SK-N-SH (cell line): ENCODE measurements at regions not wholly inside any gene's neighbourhood (a gene's known extent, or its start where the extent isn't known, plus 50 kb on each side); places are given as distances from the start of the nearest gene placed in this dataset.

Source experiments
- CTCF ChIA-PET: fragments of 300-600, 350-600 bp; formaldehyde crosslinking; extraction: SDS; loops from one replicate; lab custom pipeline; 2021; lab: Yijun Ruan, JAX
- POLR2A ChIA-PET: fragments of 350-600 bp; sonication (Branson Sonifier 250); formaldehyde crosslinking; extraction: SDS; loops from one replicate; lab custom pipeline; 2020; ENCODE audit warnings: antibody characterized with exemption, inconsistent platforms; lab: Yijun Ruan, JAX
- DNase-seq: peaks from one replicate; pipeline ENCODE4 v3.0.0; 2012
- H2AFZ ChIP-seq: fragments of 200-600 bp; sonication (generic); 2 replicates; pipeline ENCODE4 v1.8.1; 2016; ENCODE audit warnings: antibody characterized with exemption, mild to moderate bottlenecking, low read depth
- H3F3A ChIP-seq: fragments of 200-600 bp; sonication (generic); replicated peaks from 2 replicates; pipeline ENCODE3; 2016; ENCODE audit warnings: antibody characterized with exemption, mild to moderate bottlenecking; ENCODE audit not compliant: insufficient read depth
- H3K27ac ChIP-seq, 2 experiments: fragments of 200-500 bp in 1 of 2; fragments of 200-600 bp in 1 of 2; sonication (Bioruptor generic) in 1 of 2; sonication (generic), shearing (Covaris generic) in 1 of 2; 2 replicates each; pipeline versions ENCODE4 v1.5.1 to v1.6.1; 2014 to 2016; ENCODE audit warnings: low read depth in 2 of 2, inconsistent platforms in 1 of 2, low read length in 1 of 2, mild to moderate bottlenecking in 1 of 2, mixed read lengths in 1 of 2
- H3K27me3 ChIP-seq: fragments of 200-600 bp; sonication (generic), shearing (Covaris generic); 2 replicates; pipeline ENCODE4 v1.6.1; 2016; ENCODE audit warnings: mixed run types; ENCODE audit not compliant: insufficient read depth
- H3K36me3 ChIP-seq, 2 experiments: fragments of 200-500 bp in 1 of 2; fragments of 200-600 bp in 1 of 2; sonication (Bioruptor generic) in 1 of 2; sonication (generic) in 1 of 2; replicated peaks in 1 of 2; 2 replicates each; pipeline versions ENCODE3 to v1.5.1; 2014 to 2016; ENCODE audit warnings: low read length in 1 of 2, mild to moderate bottlenecking in 1 of 2; ENCODE audit not compliant: insufficient read depth in 2 of 2, control insufficient read depth in 1 of 2
- H3K4me1 ChIP-seq, 2 experiments: fragments of 200-500 bp in 1 of 2; fragments of 200-600 bp in 1 of 2; sonication (Bioruptor generic) in 1 of 2; sonication (generic), shearing (Covaris generic) in 1 of 2; 2 replicates each; pipeline versions ENCODE4 v1.5.1 to v1.6.1; 2014 to 2016; ENCODE audit warnings: low read depth in 1 of 2, low read length in 1 of 2, mixed run types in 1 of 2; ENCODE audit not compliant: insufficient read depth in 2 of 2, control insufficient read depth in 1 of 2
- H3K4me2 ChIP-seq: fragments of 200-600 bp; sonication (generic), shearing (Covaris generic); 2 replicates; pipeline ENCODE4 v1.6.1; 2017; ENCODE audit warnings: mixed run types
- H3K4me3 ChIP-seq, 2 experiments: fragments of 200-500 bp in 1 of 2; fragments of 200-600 bp in 1 of 2; sonication (Bioruptor generic) in 1 of 2; sonication (generic), shearing (Covaris generic) in 1 of 2; 2 replicates each; pipeline versions ENCODE4 v1.5.1 to v1.8.1; 2014 to 2016; ENCODE audit warnings: low read depth in 2 of 2, inconsistent platforms in 1 of 2, low read length in 1 of 2, mild to moderate bottlenecking in 1 of 2, mixed read lengths in 1 of 2, moderate library complexity in 1 of 2
- H3K79me2 ChIP-seq: fragments of 200-600 bp; sonication (generic); 2 replicates; pipeline ENCODE4 v1.8.1; 2017; ENCODE audit warnings: mild to moderate bottlenecking; ENCODE audit not compliant: insufficient read depth
- H3K9ac ChIP-seq: fragments of 200-600 bp; sonication (generic); 2 replicates; pipeline ENCODE4 v1.6.1; 2017; ENCODE audit warnings: mixed run types
- H3K9me2 ChIP-seq: fragments of 200-600 bp; sonication (generic); 2 replicates; pipeline ENCODE4 v1.6.1; 2017; ENCODE audit warnings: mixed run types
- H3K9me3 ChIP-seq: fragments of 200-600 bp; sonication (generic); 2 replicates; pipeline ENCODE4 v1.6.1; 2017; ENCODE audit warnings: mixed run types, mild to moderate bottlenecking, moderate library complexity
- H4K20me1 ChIP-seq: fragments of 200-600 bp; sonication (generic); 2 replicates; pipeline ENCODE4 v1.6.1; 2017; ENCODE audit warnings: mild to moderate bottlenecking, mixed run types; ENCODE audit not compliant: insufficient read depth
- CHD2 ChIP-seq: fragments of 150-350 bp; IDR thresholded peaks from 2 replicates; pipeline ENCODE4 v1.6.1; 2018; ENCODE audit warnings: low read length; ENCODE audit not compliant: partially characterized antibody
- EP300 ChIP-seq, 2 experiments: IDR thresholded peaks; 2 replicates each; pipeline versions ENCODE4 v1.4.0 to v1.6.1; 2012; ENCODE audit warnings: borderline replicate concordance in 1 of 2, low read depth in 1 of 2, low read length in 1 of 2
- EZH2phosphoT487 ChIP-seq: fragments of 200-600 bp; sonication (generic); IDR thresholded peaks from 2 replicates; pipeline ENCODE4 v1.6.1; 2017; ENCODE audit warnings: low read depth, mixed run types, mild to moderate bottlenecking, antibody characterized with exemption, moderate library complexity, borderline replicate concordance
- FOSL2 ChIP-seq: IDR thresholded peaks from 2 replicates; pipeline ENCODE4 v1.4.0; 2012; ENCODE audit warnings: low read depth, mild to moderate bottlenecking, moderate library complexity, borderline replicate concordance
- FOXM1 ChIP-seq: IDR thresholded peaks from 2 replicates; pipeline ENCODE4 v1.4.0; 2012; ENCODE audit warnings: low read depth, mild to moderate bottlenecking
- GATA2 ChIP-seq: sonication (generic); formaldehyde crosslinking; IDR thresholded peaks from 2 replicates; pipeline ENCODE4 v1.5.0; 2020; ENCODE audit warnings: mild to moderate bottlenecking, missing genetic modification reagents
- JUND ChIP-seq: IDR thresholded peaks from 2 replicates; pipeline ENCODE4 v1.4.0; 2012
- MXI1 ChIP-seq: IDR thresholded peaks from 2 replicates; pipeline ENCODE4 v1.6.1; 2012; ENCODE audit warnings: mild to moderate bottlenecking, low read depth, low read length, improper control_type of control experiment
- NFIC ChIP-seq: IDR thresholded peaks from 2 replicates; pipeline ENCODE4 v1.4.0; 2012; ENCODE audit warnings: borderline replicate concordance
- POLR2AphosphoS5 ChIP-seq: IDR thresholded peaks from 2 replicates; pipeline ENCODE4 v1.6.1; 2012; ENCODE audit warnings: low read depth, low read length
- RAD21 ChIP-seq: IDR thresholded peaks from 2 replicates; pipeline ENCODE4 v1.6.1; 2012; ENCODE audit warnings: mild to moderate bottlenecking, low read length
- RCOR1 ChIP-seq: fragments of 150-350 bp; IDR thresholded peaks from 2 replicates; pipeline ENCODE4 v1.6.1; 2017; ENCODE audit warnings: antibody characterized with exemption, low read length
- RXRA ChIP-seq: IDR thresholded peaks from 2 replicates; pipeline ENCODE4 v1.4.0; 2012; ENCODE audit warnings: low read depth, mild to moderate bottlenecking, borderline replicate concordance
- TAF1 ChIP-seq: IDR thresholded peaks from 2 replicates; pipeline ENCODE4 v1.6.1; 2012; ENCODE audit warnings: low read depth, mild to moderate bottlenecking, low read length, moderate library complexity, borderline replicate concordance
- TCF12 ChIP-seq: IDR thresholded peaks from 2 replicates; pipeline ENCODE4 v1.4.0; 2012
- TEAD4 ChIP-seq: IDR thresholded peaks from 2 replicates; pipeline ENCODE4 v1.4.0; 2012; ENCODE audit warnings: mild to moderate bottlenecking, borderline replicate concordance; ENCODE audit not compliant: insufficient read depth
- YY1 ChIP-seq: IDR thresholded peaks from 2 replicates; pipeline ENCODE4 v1.4.0; 2012; ENCODE audit warnings: low read depth, mild to moderate bottlenecking
- WGBS: methylation state at CpG from one replicate; pipeline ENCODE4 v1.1.6; 2017; ENCODE audit warnings: low lambda C conversion rate; 5-methylcytosine and 5-hydroxymethylcytosine counted together
- TF ChIP-seq, protein P1 (sequence below): IDR thresholded peaks from 2 replicates; pipeline ENCODE4 v1.4.0; 2012; ENCODE audit warnings: low read depth
- TF ChIP-seq, protein P2 (sequence below): IDR thresholded peaks from 2 replicates; pipeline ENCODE4 v1.4.0; 2012; ENCODE audit warnings: low read depth, borderline replicate concordance

DNA sequence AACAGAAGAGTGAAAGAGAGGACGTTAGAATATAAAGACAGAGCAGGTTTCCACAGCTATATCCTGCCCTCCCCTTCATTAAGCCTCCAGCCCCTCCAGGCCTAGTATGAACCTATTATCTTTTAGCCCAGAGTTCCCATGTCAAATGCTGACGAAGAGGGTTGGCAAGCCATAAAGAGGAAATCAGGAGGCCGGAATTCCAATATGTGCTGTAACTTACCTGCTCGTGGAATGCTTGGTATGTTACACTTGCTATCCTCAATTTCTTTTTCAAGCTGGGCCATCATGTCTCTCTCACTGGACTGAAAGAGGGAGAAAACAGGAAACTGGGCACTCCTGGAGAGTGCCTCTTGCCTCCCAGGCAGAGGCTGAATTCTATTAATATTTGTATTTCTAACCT, 264.1 kb downstream of the TRIB2 start:
- Histone ChIP-seq H3K27ac (peak overlapping the region in 1 of 2 experiments; percentile 93; a peak in 2 of 4 replicates), H3K79me2 (no peaks in the 10 kb centered on the region), H4K20me1 (no peaks in the 10 kb centered on the region), H3K9me2 (no peaks in the 10 kb centered on the region), H3K4me2 (no peak overlapping the region), H3K9me3 (no peaks in the 10 kb centered on the region), H3K36me3 (no peaks in the 10 kb centered on the region), H3K27me3 (no peaks in the 10 kb centered on the region), H3K9ac (no peak overlapping the region), H3K4me1 (peaks cover 17 to 44% of the 10 kb centered on the region in 2 experiments; a peak in 3 of 4 replicates), H2AFZ (no peak overlapping the region), H3F3A (peaks cover 10% of the 10 kb centered on the region), H3K4me3 (no peak overlapping the region)
- DNase-seq: no peak
- no peak for TF ChIP-seq POLR2AphosphoS5
- peak; percentile 19; the same call in 1 of the 2 replicates for TF ChIP-seq MXI1
- 82% methylated on average over 4 of the region's 4 CpGs for WGBS
- CTCF ChIA-PET: interaction anchor here (0.6 to 4.4 kb wide), 11 partner anchors 11 to 1117 kb away, joined by 3 to 32 read pairs (median 5); partner anchors contain the start of gene TRIB2
- POLR2A ChIA-PET: interaction anchor here (0.9 to 1.0 kb wide), 2 partner anchors 32 to 263 kb away, joined by 4 to 12 read pairs; no protein-coding TSS in a partner anchor

DNA sequence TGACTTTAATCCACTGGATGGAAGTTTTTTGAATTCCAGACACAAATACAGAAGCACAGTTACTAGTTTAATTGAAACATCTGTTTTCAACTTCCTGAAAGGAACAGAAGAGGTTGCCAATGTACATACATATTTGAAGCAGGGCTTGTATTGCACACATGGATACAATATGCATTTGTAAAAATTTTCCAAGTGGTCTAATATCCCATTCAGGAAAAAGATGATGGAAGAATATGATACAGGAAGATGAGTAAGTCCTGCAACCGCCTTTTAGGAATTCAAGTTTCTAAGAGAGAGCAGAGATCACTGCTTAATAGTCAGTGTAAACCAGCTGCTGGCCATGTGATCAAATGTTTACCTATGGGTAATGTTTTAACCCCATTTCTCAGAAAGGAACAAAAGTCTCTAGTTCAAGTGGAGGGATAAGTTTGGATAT, 265.4 kb downstream of the TRIB2 start:
- H3K27ac ChIP-seq: peak overlapping the region; percentile 12 to 93; a peak in 3 of 4 replicates
- 3% methylated on average over 1 of the region's 1 CpG for WGBS

More for the DNA sequence above, 265.4 kb downstream of the TRIB2 start:
- Histone ChIP-seq H3K79me2 (no peaks in the 10 kb centered on the region), H3K9ac (no peak overlapping the region), H3K9me3 (no peaks in the 10 kb centered on the region), H3K4me1 (peaks cover 17 to 44% of the 10 kb centered on the region in 2 experiments; a peak in 3 of 4 replicates), H3K36me3 (no peaks in the 10 kb centered on the region), H3K4me2 (peak overlapping the region; percentile 17; the same call in 1 of the 2 replicates), H4K20me1 (no peaks in the 10 kb centered on the region), H2AFZ (no peak overlapping the region), H3K9me2 (no peaks in the 10 kb centered on the region), H3F3A (peaks cover 10% of the 10 kb centered on the region), H3K27me3 (no peaks in the 10 kb centered on the region), H3K4me3 (no peak overlapping the region)
- ChIA-PET POLR2A (no interaction called here), CTCF (interaction anchor here (1.2 to 4.4 kb wide), 6 partner anchors 10 to 265 kb away, joined by 3 to 32 read pairs (median 10); partner anchors contain the start of gene TRIB2)
- TF ChIP-seq, protein P1, sequence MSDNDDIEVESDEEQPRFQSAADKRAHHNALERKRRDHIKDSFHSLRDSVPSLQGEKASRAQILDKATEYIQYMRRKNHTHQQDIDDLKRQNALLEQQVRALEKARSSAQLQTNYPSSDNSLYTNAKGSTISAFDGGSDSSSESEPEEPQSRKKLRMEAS: peak; percentile 75; the same call in 1 of the 2 replicates
- TF ChIP-seq EZH2phosphoT487 (no peak), EP300 (IDR thresholded peaks at IDR 0.05; ENCODE audit: borderline replicate concordance in 1 of 2, low read depth in 1 of 2, low read length in 1 of 2) (peak; percentile 67 to 75; a peak in 3 of 4 replicates), YY1 (no peak), JUND (peak; percentile 62), TEAD4 (peak; percentile 69), POLR2AphosphoS5 (peak; percentile 66; the same call in 1 of the 2 replicates), FOSL2 (peak; percentile 37; the same call in 1 of the 2 replicates), NFIC (peak; percentile 74; the same call in 1 of the 2 replicates), CHD2 (peak; percentile 74), TAF1 (no peak), RAD21 (no peak), TCF12 (peak; percentile 98), RXRA (0 out of 2 replicates have a peak, but pooled peaks have one; percentile 9), RCOR1 (peak; percentile 73), GATA2 (0 out of 2 replicates have a peak, but pooled peaks have one; percentile 8), FOXM1 (0 out of 2 replicates have a peak, but pooled peaks have one; percentile 47)
- TF ChIP-seq, protein P2, sequence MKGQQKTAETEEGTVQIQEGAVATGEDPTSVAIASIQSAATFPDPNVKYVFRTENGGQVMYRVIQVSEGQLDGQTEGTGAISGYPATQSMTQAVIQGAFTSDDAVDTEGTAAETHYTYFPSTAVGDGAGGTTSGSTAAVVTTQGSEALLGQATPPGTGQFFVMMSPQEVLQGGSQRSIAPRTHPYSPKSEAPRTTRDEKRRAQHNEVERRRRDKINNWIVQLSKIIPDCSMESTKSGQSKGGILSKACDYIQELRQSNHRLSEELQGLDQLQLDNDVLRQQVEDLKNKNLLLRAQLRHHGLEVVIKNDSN: peak; percentile 76; the same call in 1 of the 2 replicates
- DNase-seq: peak; percentile 47
